ENCODE measurements at regions not wholly inside any gene's neighbourhood (a gene's known extent, or its start where the extent isn't known, plus 50 kb on each side); places are given as distances from the start of the nearest gene placed in this dataset.

- no peak for TF ChIP-seq CTCF (IDR thresholded peaks at IDR 0.05; ENCODE audit: insufficient read depth, low read length, poor library complexity, severe bottlenecking)
Observed at GRCh38 chr2:239558661-239559060, 157.8 kb upstream of the HDAC4 start.

GRCh38 chr2:239557516-239557915 lies 156.7 kb upstream of the HDAC4 start:
- no peak for TF ChIP-seq CTCF (IDR thresholded peaks at IDR 0.05; ENCODE audit: insufficient read depth, low read length, poor library complexity, severe bottlenecking)
- Histone ChIP-seq H3K36me3 (ENCODE audit: control insufficient read depth, insufficient read depth, low read length) (no peaks in the 10 kb centered on the region), H3K27me3 (replicated peaks; ENCODE audit: control insufficient read depth, insufficient read depth, low read length) (no peaks in the 10 kb centered on the region; the same call in 1 of the 2 replicates), H3K4me3 (replicated peaks; ENCODE audit: low read depth, low read length) (no peak overlapping the region)
- DNase-seq (ENCODE audit: extremely low read depth, insufficient read length), result no peak

More at GRCh38 chr2:239558661-239559060, 157.8 kb upstream of the HDAC4 start:
- H3K4me3 ChIP-seq (replicated peaks; ENCODE audit: low read depth, low read length), result no peak overlapping the region
- H3K36me3 ChIP-seq (ENCODE audit: control insufficient read depth, insufficient read depth, low read length), result no peaks in the 10 kb centered on the region
- H3K27me3 ChIP-seq (replicated peaks; ENCODE audit: control insufficient read depth, insufficient read depth, low read length), result no peaks in the 10 kb centered on the region; the same call in 1 of the 2 replicates
- DNase-seq (ENCODE audit: extremely low read depth, insufficient read length), result no peak

GRCh38 chr2:239555571-239555905 lies 154.7 kb upstream of the HDAC4 start:
- H3K36me3 ChIP-seq (ENCODE audit: control insufficient read depth, insufficient read depth, low read length), result no peaks in the 10 kb centered on the region
- H3K4me3 ChIP-seq (replicated peaks; ENCODE audit: low read depth, low read length), result no peak overlapping the region
- no peaks in the 10 kb centered on the region; the same call in 1 of the 2 replicates for H3K27me3 ChIP-seq (replicated peaks; ENCODE audit: control insufficient read depth, insufficient read depth, low read length)
- DNase-seq (ENCODE audit: extremely low read depth, insufficient read length), result no peak
- TF ChIP-seq CTCF (IDR thresholded peaks at IDR 0.05; ENCODE audit: insufficient read depth, low read length, poor library complexity, severe bottlenecking), result no peak

GRCh38 chr2:239554766-239555570 lies 154.1 kb upstream of the HDAC4 start:
- Histone ChIP-seq H3K4me3 (replicated peaks; ENCODE audit: low read depth, low read length) (no peak overlapping the region), H3K36me3 (ENCODE audit: control insufficient read depth, insufficient read depth, low read length) (no peaks in the 10 kb centered on the region), H3K27me3 (replicated peaks; ENCODE audit: control insufficient read depth, insufficient read depth, low read length) (no peaks in the 10 kb centered on the region; the same call in 1 of the 2 replicates)
- DNase-seq (ENCODE audit: extremely low read depth, insufficient read length), result no peak
- TF ChIP-seq CTCF (IDR thresholded peaks at IDR 0.05; ENCODE audit: insufficient read depth, low read length, poor library complexity, severe bottlenecking), result no peak

GRCh38 chr2:239553376-239554000 lies 152.7 kb upstream of the HDAC4 start:
- H3K36me3 ChIP-seq (ENCODE audit: control insufficient read depth, insufficient read depth, low read length), result no peaks in the 10 kb centered on the region
- no peak for TF ChIP-seq CTCF (IDR thresholded peaks at IDR 0.05; ENCODE audit: insufficient read depth, low read length, poor library complexity, severe bottlenecking)
- H3K27me3 ChIP-seq (replicated peaks; ENCODE audit: control insufficient read depth, insufficient read depth, low read length), result no peaks in the 10 kb centered on the region; the same call in 1 of the 2 replicates
- H3K4me3 ChIP-seq (replicated peaks; ENCODE audit: low read depth, low read length), result no peak overlapping the region
- DNase-seq (ENCODE audit: extremely low read depth, insufficient read length), result no peak

Measured in GM06990 (cell line).